Heart right ventricle (tissue), 16 donors: ENCODE measurements at regions not wholly inside any gene's neighbourhood (a gene's known extent, or its start where the extent isn't known, plus 50 kb on each side); places are given as distances from the start of the nearest gene placed in this dataset.

Experiments used
- ATAC-seq, 8 donors: fragments of 200-7000 bp; cut with Tn5 transposase; one replicate each; pipeline ENCODE4 v1.9.1; 2020; ENCODE audit warnings: mild to moderate bottlenecking in 8 of 8, moderate library complexity in 8 of 8, moderate number of reproducible peaks in 1 of 8
- DNase-seq, 2 donors: peaks; one replicate each; pipeline ENCODE4 v3.0.0-alpha.2; 2020
- H3K27ac ChIP-seq, 10 donors: fragments of 200-600 bp; sonication (generic) in 2 of 10; one replicate each; pipeline versions ENCODE4 v1.5.0 to v1.8.0; 2020 to 2022; ENCODE audit warnings: mild to moderate bottlenecking in 3 of 10
- H3K27me3 ChIP-seq, 7 donors: fragments of 200-600 bp; one replicate each; pipeline ENCODE4 v1.8.0; 2021 to 2022; ENCODE audit warnings: mild to moderate bottlenecking in 2 of 7
- H3K36me3 ChIP-seq, 9 donors: fragments of 200-600 bp; sonication (generic) in 1 of 9; one replicate each; pipeline versions ENCODE4 v1.5.0 to v1.8.0; 2020 to 2022; ENCODE audit warnings: mild to moderate bottlenecking in 2 of 9
- H3K4me1 ChIP-seq, 9 donors: fragments of 200-600 bp; sonication (generic) in 1 of 9; one replicate each; pipeline versions ENCODE4 v1.5.0 to v1.8.0; 2020 to 2022; ENCODE audit warnings: mild to moderate bottlenecking in 4 of 9
- H3K4me3 ChIP-seq, 10 donors: fragments of 200-600 bp; sonication (generic) in 2 of 10; one replicate each; pipeline versions ENCODE4 v1.5.0 to v1.8.0; 2020 to 2022; ENCODE audit warnings: mild to moderate bottlenecking in 7 of 10, moderate library complexity in 2 of 10
- H3K9me3 ChIP-seq, 11 donors: fragments of 200-600 bp in 10 of 11; sonication (generic) in 2 of 11; one replicate each; pipeline versions ENCODE4 v1.5.0 to v1.8.0; 2013 to 2022; ENCODE audit warnings: mild to moderate bottlenecking in 2 of 11, control low read depth in 1 of 11, moderate library complexity in 1 of 11
- WGBS, 2 donors: extraction: QIAGEN DNeasy Blood & Tissue Kit; methylation state at CpG; one replicate each; pipeline ENCODE4 v1.1.7; 2013; ENCODE audit warnings: inconsistent platforms in 1 of 2; 5-methylcytosine and 5-hydroxymethylcytosine counted together
- intact Hi-C, 10 donors: fragments of 100-400 bp; cut with DNase I; formaldehyde crosslinking; loops; one replicate each; pipeline versions ENCODE4 v1.11.1 to v1.14.2; 2022
- TF ChIP-seq, protein P1 (sequence below), 9 donors: fragments of 200-600 bp; sonication (generic) in 2 of 9; IDR thresholded peaks; one replicate each; pipeline versions ENCODE4 v1.5.0 to v1.8.0; 2021 to 2022; ENCODE audit warnings: antibody characterized with exemption in 9 of 9, mild to moderate bottlenecking in 5 of 9, moderate library complexity in 1 of 9
- donor health status: Arrhythmogenic right ventricular cardiomyopathy.
- donor health status: ischemic (EF 13 %, LVEDD 7.1; RV severe dilation, severe dysfunction).
- donor health status: healthy with polysubstance abuse.
- donor health status: DM: no; HTN: yes; CAD: no.
- donor health status: DM: no; HTN: no; CAD: no.
- donor health status: ischemic (EF 25% LVEDD 6.9; RV normal size, moderate dysfunction).
- donor health status: ischemic (EF 25% LVEDD 5.7; RV mildly dilated, moderate dysfunction).
- donor health status: healthy.
- donor health status: DM: yes; HTN: yes; CAD: no.
- donor health status: Ischemic cardiomyopathy.
- donor health status: ischemic (EF 35%, LVEDD 5.7; RV mildly dilated, moderate dysfunction).
- donor health status: nonischemic (EF 11% LVEDD 7.7; RV severe dilation, severe dysfunction).
- donor health status: DM: yes; HTN: yes; CAD: no.
- donor health status: PGD.
- donor health status: ischemic (EF 29% LVEDD 5.4; RV normal size, mild dysfunction).
- donor health status: nonischemic (EF 23%, LVEDD 6.1; RV moderate dilation, normal function).

DNA sequence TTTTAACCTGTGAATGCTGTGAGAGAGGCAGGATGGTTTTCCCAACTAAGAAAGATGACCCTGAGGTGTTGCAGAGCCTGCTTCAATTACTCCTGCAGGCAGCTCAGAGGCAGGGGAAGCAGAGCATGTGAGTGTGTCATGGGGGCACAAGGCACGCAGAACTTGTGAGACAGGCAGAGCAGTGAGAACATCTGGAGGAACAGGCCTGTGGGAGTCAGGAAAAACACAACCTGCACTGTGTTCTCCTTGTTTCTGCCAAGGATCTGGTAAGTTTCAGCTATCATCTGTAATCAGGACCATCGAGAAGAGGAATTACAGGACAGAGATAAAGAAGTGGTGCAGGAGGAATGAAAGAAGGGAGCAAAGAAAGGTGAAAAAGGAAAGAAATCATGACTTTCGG lies 741.8 kb upstream of the INTU start:
- intact Hi-C loops, result loop anchor here in 1 of 10 donors (10.0 kb wide), 1 partner anchor 236 kb away; no protein-coding TSS in a partner anchor

GRCh38 chr4:126894963-126895362 lies 737.8 kb upstream of the INTU start:
- H3K27ac ChIP-seq, result no peak overlapping the region
- DNase-seq, result no peak
- H3K27me3 ChIP-seq, result no peaks in the 10 kb centered on the region
- intact Hi-C loops, result loop anchor here in 1 of 10 donors (10.0 kb wide), 1 partner anchor 240 kb away; no protein-coding TSS in a partner anchor
- H3K4me1 ChIP-seq, result peaks cover 0 to 13% (median 0%) of the 10 kb centered on the region in 9 donors
- H3K4me3 ChIP-seq, result no peak overlapping the region
- 67 to 75% methylated on average over 1 of the region's 1 CpG for WGBS, 2 donors
- no peaks in the 10 kb centered on the region for H3K36me3 ChIP-seq
- H3K9me3 ChIP-seq, result peaks cover 0 to 41% (median 0%) of the 10 kb centered on the region in 11 donors
- no peak for ATAC-seq
- TF ChIP-seq, protein P1, sequence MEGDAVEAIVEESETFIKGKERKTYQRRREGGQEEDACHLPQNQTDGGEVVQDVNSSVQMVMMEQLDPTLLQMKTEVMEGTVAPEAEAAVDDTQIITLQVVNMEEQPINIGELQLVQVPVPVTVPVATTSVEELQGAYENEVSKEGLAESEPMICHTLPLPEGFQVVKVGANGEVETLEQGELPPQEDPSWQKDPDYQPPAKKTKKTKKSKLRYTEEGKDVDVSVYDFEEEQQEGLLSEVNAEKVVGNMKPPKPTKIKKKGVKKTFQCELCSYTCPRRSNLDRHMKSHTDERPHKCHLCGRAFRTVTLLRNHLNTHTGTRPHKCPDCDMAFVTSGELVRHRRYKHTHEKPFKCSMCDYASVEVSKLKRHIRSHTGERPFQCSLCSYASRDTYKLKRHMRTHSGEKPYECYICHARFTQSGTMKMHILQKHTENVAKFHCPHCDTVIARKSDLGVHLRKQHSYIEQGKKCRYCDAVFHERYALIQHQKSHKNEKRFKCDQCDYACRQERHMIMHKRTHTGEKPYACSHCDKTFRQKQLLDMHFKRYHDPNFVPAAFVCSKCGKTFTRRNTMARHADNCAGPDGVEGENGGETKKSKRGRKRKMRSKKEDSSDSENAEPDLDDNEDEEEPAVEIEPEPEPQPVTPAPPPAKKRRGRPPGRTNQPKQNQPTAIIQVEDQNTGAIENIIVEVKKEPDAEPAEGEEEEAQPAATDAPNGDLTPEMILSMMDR (IDR thresholded peaks at IDR 0.05), result no peak

More for the DNA sequence above, 741.8 kb upstream of the INTU start:
- ATAC-seq, result no peak
- H3K9me3 ChIP-seq, result peaks cover 0 to 19% (median 0%) of the 10 kb centered on the region in 11 donors
- no peak overlapping the region for H3K4me3 ChIP-seq
- H3K27me3 ChIP-seq, result no peaks in the 10 kb centered on the region
- TF ChIP-seq, protein P1 (IDR thresholded peaks at IDR 0.05), result no peak
- DNase-seq, result no peak
- no peaks in the 10 kb centered on the region for H3K36me3 ChIP-seq
- WGBS, 2 donors, result 37 to 45% methylated on average over 3 of the region's 3 CpGs
- no peaks in the 10 kb centered on the region for H3K4me1 ChIP-seq
- H3K27ac ChIP-seq, result no peak overlapping the region

GRCh38 chr4:126895988-126896570 lies 736.7 kb upstream of the INTU start:
- Histone ChIP-seq H3K27ac (no peak overlapping the region), H3K4me3 (no peak overlapping the region), H3K4me1 (peaks cover 0 to 15% (median 0%) of the 10 kb centered on the region in 9 donors), H3K9me3 (peaks cover 0 to 41% (median 0%) of the 10 kb centered on the region in 11 donors), H3K27me3 (no peaks in the 10 kb centered on the region), H3K36me3 (no peaks in the 10 kb centered on the region)
- 86 to 91% methylated on average over 2 of the region's 2 CpGs for WGBS, 2 donors
- no peak for ATAC-seq
- no peak for DNase-seq
- TF ChIP-seq, protein P1 (IDR thresholded peaks at IDR 0.05), result no peak
- intact Hi-C loops, result loop anchor here in 1 of 10 donors (10.0 kb wide), 1 partner anchor 241 kb away; no protein-coding TSS in a partner anchor

DNA sequence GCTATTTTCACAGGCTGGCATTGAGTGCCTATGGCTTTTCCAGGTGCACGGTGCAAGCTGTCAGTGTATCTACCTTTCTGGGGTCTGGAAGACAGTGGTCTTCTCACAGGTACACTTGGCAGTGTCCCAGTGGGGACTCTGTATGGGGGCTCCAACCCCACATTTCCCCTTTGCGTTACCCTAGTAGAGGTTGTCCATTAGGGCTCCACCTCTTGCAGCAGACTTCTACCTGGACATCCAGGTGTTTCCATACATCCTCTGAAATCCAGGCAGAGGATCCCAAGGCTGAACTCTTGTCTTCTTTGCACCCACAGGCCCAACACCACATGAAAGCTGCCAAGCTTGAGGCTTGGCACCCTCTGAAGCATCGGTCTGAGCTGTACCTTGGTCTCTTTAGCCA lies 735.7 kb upstream of the INTU start:
- Histone ChIP-seq H3K9me3 (peaks cover 0 to 41% (median 0%) of the 10 kb centered on the region in 11 donors), H3K27ac (no peak overlapping the region), H3K36me3 (no peaks in the 10 kb centered on the region), H3K4me3 (no peak overlapping the region), H3K4me1 (peaks cover 0 to 15% (median 0%) of the 10 kb centered on the region in 9 donors), H3K27me3 (no peaks in the 10 kb centered on the region)
- TF ChIP-seq, protein P1 (IDR thresholded peaks at IDR 0.05), result no peak
- 88 to 93% methylated on average over 3 of the region's 3 CpGs for WGBS, 2 donors
- ATAC-seq (no peak), DNase-seq (no peak)
- intact Hi-C loops, result loop anchor here in 1 of 10 donors (10.0 kb wide), 1 partner anchor 242 kb away; no protein-coding TSS in a partner anchor
